H1 (cell line): ENCODE measurements at regions not wholly inside any gene's neighbourhood (a gene's known extent, or its start where the extent isn't known, plus 50 kb on each side); places are given as distances from the start of the nearest gene placed in this dataset.

Source experiments
- ASH2L ChIP-seq: fragments of 200-600, 300-600 bp; sonication (generic); IDR thresholded peaks from one replicate; pipeline ENCODE4 v1.7.1; 2017; ENCODE audit warnings: low read length
- CEBPB ChIP-seq: IDR thresholded peaks from 2 replicates; pipeline ENCODE4 v1.6.1; 2012; ENCODE audit warnings: low read depth, low read length
- EP300 ChIP-seq, 2 experiments: IDR thresholded peaks; 1 replicate in 1 of 2; 2 replicates in 1 of 2; pipeline ENCODE4 v1.6.1; 2011 to 2012; ENCODE audit warnings: low read depth in 2 of 2, low read length in 2 of 2, mild to moderate bottlenecking in 2 of 2, borderline replicate concordance in 1 of 2, inconsistent platforms in 1 of 2, moderate library complexity in 1 of 2
- JUND ChIP-seq: IDR thresholded peaks from 2 replicates; pipeline ENCODE4 v1.6.1; 2011; ENCODE audit warnings: mild to moderate bottlenecking, improper control_type of control experiment, low read length
- KDM1A ChIP-seq: fragments of 200-600, 300-600 bp; sonication (generic); IDR thresholded peaks from 2 replicates; pipeline ENCODE4 v1.7.1; 2016; ENCODE audit warnings: mild to moderate bottlenecking, low read length, borderline replicate concordance
- KDM5A ChIP-seq: fragments of 200-600 bp; IDR thresholded peaks from 2 replicates; pipeline ENCODE4 v1.7.1; 2012; ENCODE audit warnings: mild to moderate bottlenecking, low read length, inconsistent platforms, mixed read lengths
- POLR2A ChIP-seq, 2 experiments: IDR thresholded peaks; 1 replicate in 1 of 2; 2 replicates in 1 of 2; pipeline ENCODE4 v1.6.1; 2011; ENCODE audit warnings: low read depth in 2 of 2, low read length in 2 of 2, mild to moderate bottlenecking in 2 of 2; ENCODE audit errors: control extremely low read depth in 1 of 2
- POLR2AphosphoS5 ChIP-seq: IDR thresholded peaks from 2 replicates; pipeline ENCODE4 v1.6.1; 2011; ENCODE audit warnings: low read depth, low read length
- SIN3A ChIP-seq, 2 experiments: IDR thresholded peaks in 1 of 2; conservative IDR thresholded peaks in 1 of 2; 2 replicates each; pipeline ENCODE4 v1.6.1; 2011 to 2012; ENCODE audit warnings: low read length in 2 of 2, improper control_type of control experiment in 1 of 2, low read depth in 1 of 2, mild to moderate bottlenecking in 1 of 2
- ZNF274 ChIP-seq: IDR thresholded peaks from 2 replicates; pipeline ENCODE4 v1.7.0; 2012; ENCODE audit warnings: low read length, borderline replicate concordance; ENCODE audit errors: extremely low read depth
- TF ChIP-seq, protein P1 (sequence below), 3 experiments: IDR thresholded peaks; 1 replicate in 2 of 3; 2 replicates in 1 of 3; pipeline versions ENCODE4 v1.5.1 to v1.6.1; 2011; ENCODE audit warnings: low read length in 3 of 3, mild to moderate bottlenecking in 3 of 3, inconsistent platforms in 2 of 3, low read depth in 1 of 3, moderate library complexity in 1 of 3; ENCODE audit not compliant: insufficient read depth in 1 of 3; ENCODE audit errors: control extremely low read depth in 1 of 3
- TF ChIP-seq, protein P2 (sequence below): IDR thresholded peaks from 2 replicates; pipeline ENCODE4 v1.6.1; 2012; ENCODE audit warnings: low read length, inconsistent platforms
- TF ChIP-seq, protein P3 (sequence below): IDR thresholded peaks from 2 replicates; pipeline ENCODE4 v1.6.1; 2012; ENCODE audit warnings: inconsistent platforms

DNA sequence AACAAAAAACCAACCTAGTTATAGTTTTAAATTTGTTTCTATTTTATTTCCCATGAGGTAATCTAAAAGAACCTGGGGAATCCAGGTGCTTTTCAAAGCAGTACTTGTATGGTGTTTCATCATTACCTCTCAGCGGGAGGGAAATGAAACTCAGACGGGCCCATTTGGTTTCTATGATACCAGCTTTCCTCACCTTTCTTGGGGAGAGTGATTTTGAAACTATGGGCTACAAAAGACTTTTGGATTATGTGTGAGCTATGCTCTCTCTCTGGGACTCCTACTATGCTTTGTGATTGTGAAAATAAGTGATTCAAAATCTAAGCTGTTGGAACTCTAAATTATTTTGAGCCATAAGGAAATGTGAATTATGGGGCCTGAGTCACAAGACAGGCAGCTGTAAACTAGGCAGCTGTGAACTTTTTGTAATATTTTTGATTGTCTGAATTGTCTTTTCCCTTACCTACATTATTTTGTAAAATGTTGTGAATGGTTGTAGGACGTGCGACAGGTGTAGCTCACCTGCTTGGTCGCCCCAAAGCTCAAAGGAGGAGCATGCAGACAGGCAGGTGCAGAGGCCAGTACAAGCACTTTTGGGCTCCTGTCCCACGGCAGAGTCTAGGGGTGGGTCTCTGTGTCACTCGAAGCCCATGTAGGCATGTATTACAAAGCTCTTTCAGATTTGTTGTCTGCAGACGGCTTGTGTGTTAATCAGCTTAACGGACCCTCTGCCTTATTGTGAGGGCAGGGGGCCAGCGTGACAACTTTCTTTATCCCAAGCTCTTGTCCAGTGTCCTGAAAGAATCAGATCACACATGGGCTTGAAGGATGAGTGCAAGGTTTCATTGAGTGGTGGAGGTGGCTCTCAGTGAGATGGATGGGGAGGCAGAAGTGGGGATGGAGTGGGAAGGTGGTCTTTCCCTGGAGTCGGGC, 64.8 kb upstream of the BACH1 start:
- TF ChIP-seq, protein P1, sequence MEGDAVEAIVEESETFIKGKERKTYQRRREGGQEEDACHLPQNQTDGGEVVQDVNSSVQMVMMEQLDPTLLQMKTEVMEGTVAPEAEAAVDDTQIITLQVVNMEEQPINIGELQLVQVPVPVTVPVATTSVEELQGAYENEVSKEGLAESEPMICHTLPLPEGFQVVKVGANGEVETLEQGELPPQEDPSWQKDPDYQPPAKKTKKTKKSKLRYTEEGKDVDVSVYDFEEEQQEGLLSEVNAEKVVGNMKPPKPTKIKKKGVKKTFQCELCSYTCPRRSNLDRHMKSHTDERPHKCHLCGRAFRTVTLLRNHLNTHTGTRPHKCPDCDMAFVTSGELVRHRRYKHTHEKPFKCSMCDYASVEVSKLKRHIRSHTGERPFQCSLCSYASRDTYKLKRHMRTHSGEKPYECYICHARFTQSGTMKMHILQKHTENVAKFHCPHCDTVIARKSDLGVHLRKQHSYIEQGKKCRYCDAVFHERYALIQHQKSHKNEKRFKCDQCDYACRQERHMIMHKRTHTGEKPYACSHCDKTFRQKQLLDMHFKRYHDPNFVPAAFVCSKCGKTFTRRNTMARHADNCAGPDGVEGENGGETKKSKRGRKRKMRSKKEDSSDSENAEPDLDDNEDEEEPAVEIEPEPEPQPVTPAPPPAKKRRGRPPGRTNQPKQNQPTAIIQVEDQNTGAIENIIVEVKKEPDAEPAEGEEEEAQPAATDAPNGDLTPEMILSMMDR (IDR thresholded peaks at IDR 0.05; ENCODE audit: control extremely low read depth in 1 of 3, insufficient read depth in 1 of 3, low read depth in 1 of 3, low read length in 3 of 3) = no peak
- TF ChIP-seq CEBPB (no peak), EP300 (IDR thresholded peaks at IDR 0.05; ENCODE audit: borderline replicate concordance in 1 of 2, low read depth in 2 of 2, low read length in 2 of 2) (no peak), ZNF274 (no peak), KDM1A (no peak), ASH2L (no peak), POLR2AphosphoS5 (no peak), KDM5A (no peak), JUND (no peak), SIN3A (conservative IDR thresholded peaks at IDR 0.05 in 1 of 2, IDR thresholded peaks at IDR 0.05 in 1 of 2; ENCODE audit: low read depth in 1 of 2, low read length in 2 of 2) (no peak), POLR2A (IDR thresholded peaks at IDR 0.05; ENCODE audit: control extremely low read depth in 1 of 2, low read depth in 2 of 2, low read length in 2 of 2) (no peak)
- TF ChIP-seq, protein P2, sequence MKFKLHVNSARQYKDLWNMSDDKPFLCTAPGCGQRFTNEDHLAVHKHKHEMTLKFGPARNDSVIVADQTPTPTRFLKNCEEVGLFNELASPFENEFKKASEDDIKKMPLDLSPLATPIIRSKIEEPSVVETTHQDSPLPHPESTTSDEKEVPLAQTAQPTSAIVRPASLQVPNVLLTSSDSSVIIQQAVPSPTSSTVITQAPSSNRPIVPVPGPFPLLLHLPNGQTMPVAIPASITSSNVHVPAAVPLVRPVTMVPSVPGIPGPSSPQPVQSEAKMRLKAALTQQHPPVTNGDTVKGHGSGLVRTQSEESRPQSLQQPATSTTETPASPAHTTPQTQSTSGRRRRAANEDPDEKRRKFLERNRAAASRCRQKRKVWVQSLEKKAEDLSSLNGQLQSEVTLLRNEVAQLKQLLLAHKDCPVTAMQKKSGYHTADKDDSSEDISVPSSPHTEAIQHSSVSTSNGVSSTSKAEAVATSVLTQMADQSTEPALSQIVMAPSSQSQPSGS = no peak
- TF ChIP-seq, protein P3, sequence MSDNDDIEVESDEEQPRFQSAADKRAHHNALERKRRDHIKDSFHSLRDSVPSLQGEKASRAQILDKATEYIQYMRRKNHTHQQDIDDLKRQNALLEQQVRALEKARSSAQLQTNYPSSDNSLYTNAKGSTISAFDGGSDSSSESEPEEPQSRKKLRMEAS = no peak
